ENCODE measurements at regions not wholly inside any gene's neighbourhood (a gene's known extent, or its start where the extent isn't known, plus 50 kb on each side); places are given as distances from the start of the nearest gene placed in this dataset.

GRCh38 chr2:51213826-51214225 is 181.9 kb upstream of the NRXN1 start:
- Histone ChIP-seq H3K4me3 (ENCODE audit: low read depth, low read length, poor library complexity, severe bottlenecking) (no peak overlapping the region), H3K36me3 (ENCODE audit: insufficient read depth, low read length, poor library complexity, severe bottlenecking) (no peaks in the 10 kb centered on the region), H3K4me1 (ENCODE audit: insufficient read depth, low read length, poor library complexity, severe bottlenecking) (peaks cover 11% of the 10 kb centered on the region), H3K27me3 (replicated peaks; ENCODE audit: insufficient read depth, low read depth, low read length, poor library complexity) (no peaks in the 10 kb centered on the region), H3K27ac (ENCODE audit: low read depth, low read length, poor library complexity, severe bottlenecking) (no peak overlapping the region), H3K9me3 (ENCODE audit: low read depth, low read length, poor library complexity, severe bottlenecking) (no peaks in the 10 kb centered on the region)
- POLR2A ChIA-PET (ENCODE audit: low non-redundant PET) = no interaction called here
- TF ChIP-seq EZH2 (IDR thresholded peaks at IDR 0.05; ENCODE audit: borderline replicate concordance, low read depth, low read length, poor library complexity, severe bottlenecking) = no peak
- TF ChIP-seq, protein P1, sequence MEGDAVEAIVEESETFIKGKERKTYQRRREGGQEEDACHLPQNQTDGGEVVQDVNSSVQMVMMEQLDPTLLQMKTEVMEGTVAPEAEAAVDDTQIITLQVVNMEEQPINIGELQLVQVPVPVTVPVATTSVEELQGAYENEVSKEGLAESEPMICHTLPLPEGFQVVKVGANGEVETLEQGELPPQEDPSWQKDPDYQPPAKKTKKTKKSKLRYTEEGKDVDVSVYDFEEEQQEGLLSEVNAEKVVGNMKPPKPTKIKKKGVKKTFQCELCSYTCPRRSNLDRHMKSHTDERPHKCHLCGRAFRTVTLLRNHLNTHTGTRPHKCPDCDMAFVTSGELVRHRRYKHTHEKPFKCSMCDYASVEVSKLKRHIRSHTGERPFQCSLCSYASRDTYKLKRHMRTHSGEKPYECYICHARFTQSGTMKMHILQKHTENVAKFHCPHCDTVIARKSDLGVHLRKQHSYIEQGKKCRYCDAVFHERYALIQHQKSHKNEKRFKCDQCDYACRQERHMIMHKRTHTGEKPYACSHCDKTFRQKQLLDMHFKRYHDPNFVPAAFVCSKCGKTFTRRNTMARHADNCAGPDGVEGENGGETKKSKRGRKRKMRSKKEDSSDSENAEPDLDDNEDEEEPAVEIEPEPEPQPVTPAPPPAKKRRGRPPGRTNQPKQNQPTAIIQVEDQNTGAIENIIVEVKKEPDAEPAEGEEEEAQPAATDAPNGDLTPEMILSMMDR (conservative IDR thresholded peaks at IDR 0.05; ENCODE audit: low read depth, low read length) = no peak
- intact Hi-C loops (cut with micrococcal nuclease; ENCODE audit: unreplicated experiment) = no loop called here
- no peak for DNase-seq (ENCODE audit: low spot score)
- CTCF ChIA-PET = no interaction called here
- no TSS peak for BruUV-seq (replicated peaks)

GRCh38 chr2:51212374-51212773 is 180.4 kb upstream of the NRXN1 start:
- Histone ChIP-seq H3K27me3 (replicated peaks; ENCODE audit: insufficient read depth, low read depth, low read length, poor library complexity) (no peaks in the 10 kb centered on the region), H3K36me3 (ENCODE audit: insufficient read depth, low read length, poor library complexity, severe bottlenecking) (no peaks in the 10 kb centered on the region), H3K9me3 (ENCODE audit: low read depth, low read length, poor library complexity, severe bottlenecking) (no peaks in the 10 kb centered on the region), H3K27ac (ENCODE audit: low read depth, low read length, poor library complexity, severe bottlenecking) (no peak overlapping the region), H3K4me3 (ENCODE audit: low read depth, low read length, poor library complexity, severe bottlenecking) (no peak overlapping the region), H3K4me1 (ENCODE audit: insufficient read depth, low read length, poor library complexity, severe bottlenecking) (no peaks in the 10 kb centered on the region)
- ChIA-PET CTCF (no interaction called here), POLR2A (ENCODE audit: low non-redundant PET) (no interaction called here)
- intact Hi-C loops (cut with micrococcal nuclease; ENCODE audit: unreplicated experiment) = no loop called here
- no peak for DNase-seq (ENCODE audit: low spot score)
- no TSS peak for BruUV-seq (replicated peaks)
- TF ChIP-seq, protein P1 (conservative IDR thresholded peaks at IDR 0.05; ENCODE audit: low read depth, low read length) = no peak
- no peak for TF ChIP-seq EZH2 (IDR thresholded peaks at IDR 0.05; ENCODE audit: borderline replicate concordance, low read depth, low read length, poor library complexity, severe bottlenecking)

DNA sequence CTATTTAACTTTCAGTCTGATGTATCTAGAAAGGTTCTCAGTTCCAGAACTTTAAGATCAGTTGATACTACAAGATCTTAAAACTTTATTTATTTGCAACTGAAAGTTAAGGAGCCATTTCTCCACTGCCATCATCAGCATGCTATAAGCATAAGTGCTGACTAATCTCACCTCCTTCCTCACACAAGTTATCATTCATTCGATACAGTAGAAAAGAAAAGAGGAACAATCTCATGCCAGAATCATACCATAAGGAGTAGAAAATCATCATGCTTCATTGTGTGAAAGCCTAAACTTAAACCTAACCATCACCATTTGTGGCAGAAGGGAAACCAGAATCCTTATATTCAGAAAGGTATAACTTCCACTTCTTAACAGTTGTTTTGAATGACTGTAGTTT is 176.6 kb upstream of the NRXN1 start:
- CTCF ChIA-PET = no interaction called here
- DNase-seq (ENCODE audit: low spot score) = no peak
- POLR2A ChIA-PET (ENCODE audit: low non-redundant PET) = no interaction called here
- Histone ChIP-seq H3K27me3 (replicated peaks; ENCODE audit: insufficient read depth, low read depth, low read length, poor library complexity) (no peaks in the 10 kb centered on the region), H3K4me1 (ENCODE audit: insufficient read depth, low read length, poor library complexity, severe bottlenecking) (no peaks in the 10 kb centered on the region), H3K4me3 (ENCODE audit: low read depth, low read length, poor library complexity, severe bottlenecking) (no peak overlapping the region), H3K27ac (ENCODE audit: low read depth, low read length, poor library complexity, severe bottlenecking) (no peak overlapping the region), H3K36me3 (ENCODE audit: insufficient read depth, low read length, poor library complexity, severe bottlenecking) (no peaks in the 10 kb centered on the region), H3K9me3 (ENCODE audit: low read depth, low read length, poor library complexity, severe bottlenecking) (no peaks in the 10 kb centered on the region)
- intact Hi-C loops (cut with micrococcal nuclease; ENCODE audit: unreplicated experiment) = no loop called here
- BruUV-seq (replicated peaks) = no TSS peak
- TF ChIP-seq EZH2 (IDR thresholded peaks at IDR 0.05; ENCODE audit: borderline replicate concordance, low read depth, low read length, poor library complexity, severe bottlenecking) = no peak
- TF ChIP-seq, protein P1 (conservative IDR thresholded peaks at IDR 0.05; ENCODE audit: low read depth, low read length) = no peak
